GM12874 (cell line): ENCODE measurements at regions not wholly inside any gene's neighbourhood (a gene's known extent, or its start where the extent isn't known, plus 50 kb on each side); places are given as distances from the start of the nearest gene placed in this dataset.

Source experiments
- CTCF ChIP-seq: IDR thresholded peaks from 2 replicates; pipeline ENCODE4 v1.5.1; 2011; ENCODE audit warnings: low read depth, mild to moderate bottlenecking, control low read depth, low read length, moderate library complexity; ENCODE audit not compliant: insufficient read depth

GRCh38 chr3:168383573-168383972 lies 287.8 kb upstream of the GOLIM4 start:
- no peak for TF ChIP-seq CTCF

DNA sequence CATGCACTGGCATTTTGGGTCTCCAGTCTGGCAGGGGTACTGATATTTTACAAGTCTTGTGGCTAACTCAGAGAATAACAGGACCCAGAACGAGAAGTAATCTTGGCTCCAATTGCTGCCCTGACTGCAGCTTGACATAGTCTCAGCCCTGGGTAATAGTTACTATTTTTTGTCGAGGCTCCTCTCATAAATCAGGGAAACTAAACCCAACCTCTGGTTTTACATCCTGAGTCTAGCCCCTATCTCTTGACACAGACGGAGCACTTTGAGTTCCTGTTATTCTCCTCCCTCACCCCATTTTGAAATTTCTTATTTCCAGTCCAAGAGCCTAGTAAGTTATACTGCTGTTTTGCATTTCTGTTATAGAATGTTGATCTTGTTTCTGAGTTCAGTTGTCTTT lies 276.1 kb upstream of the GOLIM4 start:
- TF ChIP-seq CTCF = no peak

DNA sequence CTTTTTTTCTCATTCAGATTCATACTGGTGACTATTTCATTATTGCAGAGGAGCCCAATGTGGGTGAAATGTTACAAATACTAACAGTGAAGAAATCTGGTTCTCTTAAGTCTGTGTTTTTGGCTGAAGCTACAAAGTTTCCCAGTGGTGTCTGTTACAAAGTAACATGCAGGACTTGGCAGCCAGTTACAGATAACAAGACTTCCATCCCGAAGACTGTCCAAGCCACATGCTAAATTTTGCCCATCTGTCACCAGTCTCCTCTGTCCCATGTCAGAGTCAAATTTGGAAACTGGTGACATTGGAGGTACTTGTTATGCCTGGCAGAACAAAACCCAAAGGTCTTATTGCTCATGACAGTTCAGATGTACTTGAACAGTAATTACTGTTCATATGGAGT lies 269.2 kb upstream of the GOLIM4 start:
- TF ChIP-seq CTCF = no peak

DNA sequence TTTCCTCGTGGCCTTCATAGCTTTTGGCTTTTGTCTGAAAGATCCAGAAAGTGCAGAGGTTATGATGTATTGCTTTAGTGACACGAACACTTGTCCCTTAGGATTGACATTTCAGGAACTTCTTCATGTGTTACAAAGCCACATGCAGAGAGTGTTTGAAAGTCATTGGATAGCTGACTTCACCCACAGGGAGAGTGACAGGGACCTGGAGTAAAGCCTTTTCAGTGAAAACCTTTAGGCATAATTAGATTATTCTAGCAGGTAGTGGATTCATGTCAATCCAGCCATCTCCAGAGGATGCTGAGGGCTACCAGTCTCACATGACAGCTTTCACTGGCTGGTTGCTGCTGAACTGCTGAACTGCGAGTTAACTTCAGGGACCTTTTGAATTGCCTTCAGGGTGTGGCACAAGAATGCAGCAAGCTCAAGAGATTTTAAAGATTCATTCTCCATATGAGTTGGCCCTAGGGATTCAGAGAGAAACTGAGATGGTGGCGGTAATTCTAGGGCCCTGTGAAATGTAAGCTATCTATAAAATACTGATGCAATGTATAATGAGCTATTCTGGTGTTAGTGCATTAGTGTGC lies 267.0 kb upstream of the GOLIM4 start:
- no peak for TF ChIP-seq CTCF

DNA sequence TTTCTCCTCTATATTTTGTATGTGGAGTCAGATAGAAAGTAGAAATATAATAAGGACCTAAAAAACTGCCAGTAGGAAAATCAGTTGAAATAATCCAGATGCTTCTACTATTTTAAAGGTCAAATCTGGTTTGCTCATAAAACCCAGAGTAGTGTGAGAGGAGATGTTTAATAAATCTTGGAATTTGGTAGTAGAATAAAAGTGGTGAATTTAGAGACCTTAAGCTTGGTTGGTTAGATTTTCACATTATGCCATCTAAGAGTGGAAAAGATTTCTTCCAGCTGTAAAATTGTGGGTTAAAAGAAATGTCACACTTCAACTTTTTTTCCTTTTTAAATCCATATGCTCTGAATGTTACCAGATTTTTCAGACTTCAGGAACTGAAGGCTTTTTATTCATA lies 266.4 kb upstream of the GOLIM4 start:
- no peak for TF ChIP-seq CTCF

- no peak for TF ChIP-seq CTCF
These were observed 265.3 kb upstream of the GOLIM4 start for GRCh38 chr3:168360993-168361392.

DNA sequence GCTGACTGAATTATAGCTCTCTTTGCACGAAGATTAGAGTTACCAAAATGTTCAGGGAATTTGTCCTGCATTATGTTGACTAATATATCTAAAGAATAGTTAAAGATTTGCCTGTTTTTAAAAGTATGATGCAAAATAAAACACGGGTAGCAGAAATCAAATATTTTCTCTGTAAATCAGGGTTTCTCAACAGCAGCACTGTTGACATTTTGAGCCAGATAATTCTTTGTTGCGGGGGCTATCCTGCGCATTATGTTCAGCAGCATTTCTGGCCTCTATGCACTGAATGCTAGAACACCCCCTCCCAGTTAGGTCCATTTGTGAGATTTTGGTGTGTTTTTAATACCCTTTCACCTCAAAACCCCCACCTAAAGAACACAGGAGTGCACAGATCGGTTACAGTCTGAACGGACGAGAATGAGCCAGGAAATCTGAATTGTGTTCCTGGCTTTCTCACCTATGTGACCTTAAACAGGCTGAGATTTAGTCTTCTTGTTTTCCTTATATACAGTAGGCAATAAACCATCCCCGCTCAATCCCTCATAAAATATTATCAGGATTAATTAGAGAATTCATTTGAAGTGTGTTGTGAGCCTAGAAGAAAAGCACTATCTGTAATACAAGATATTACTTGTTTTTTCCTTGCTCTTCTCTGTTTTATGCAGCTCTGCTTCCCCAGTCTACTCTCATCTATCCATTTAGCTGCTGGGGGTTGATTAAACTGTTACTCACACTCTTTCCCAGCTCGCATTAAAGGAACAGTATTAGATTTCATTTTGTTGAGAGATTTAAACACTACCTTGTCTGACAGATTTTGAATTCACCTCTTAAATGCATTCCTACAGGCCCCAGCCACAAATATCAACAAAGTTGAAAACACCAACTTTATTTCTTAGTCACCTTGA lies 247.5 kb upstream of the GOLIM4 start:
- no peak for TF ChIP-seq CTCF
